ENCODE measurements at regions not wholly inside any gene's neighbourhood (a gene's known extent, or its start where the extent isn't known, plus 50 kb on each side); places are given as distances from the start of the nearest gene placed in this dataset.

GRCh38 chr5:97644896-97645295, 461.8 kb upstream of the RIOK2 start:
- no peak for ATAC-seq
- H3K4me1 ChIP-seq = no peaks in the 10 kb centered on the region
- no peak for TF ChIP-seq CTCF (IDR thresholded peaks at IDR 0.05)
- H3K9me3 ChIP-seq = peaks cover 0 to 31% (median 3%) of the 10 kb centered on the region in 11 donors
- H3K27ac ChIP-seq = no peak overlapping the region
- intact Hi-C loops (cut with DNase I) = no loop called here
- no peak for DNase-seq
- no peaks in the 10 kb centered on the region for H3K27me3 ChIP-seq
- 78 to 92% methylated on average over 2 of the region's 2 CpGs for WGBS, 2 donors
- H3K4me3 ChIP-seq = no peak overlapping the region
- no peaks in the 10 kb centered on the region for H3K36me3 ChIP-seq

GRCh38 chr5:97657239-97657638, 474.2 kb upstream of the RIOK2 start:
- DNase-seq (no peak), ATAC-seq (no peak)
- Histone ChIP-seq H3K27ac (no peak overlapping the region), H3K36me3 (no peaks in the 10 kb centered on the region), H3K4me3 (no peak overlapping the region), H3K9me3 (no peaks in the 10 kb centered on the region), H3K27me3 (no peaks in the 10 kb centered on the region), H3K4me1 (no peaks in the 10 kb centered on the region)
- intact Hi-C loops (cut with DNase I) = no loop called here
- TF ChIP-seq CTCF (IDR thresholded peaks at IDR 0.05) = no peak
- WGBS, 2 donors = 76 to 78% methylated on average over 1 of the region's 1 CpG

GRCh38 chr5:97658116-97658900, 475.3 kb upstream of the RIOK2 start:
- ATAC-seq (no peak), DNase-seq (no peak)
- WGBS, 2 donors = 68 to 74% methylated on average over 4 of the region's 4 CpGs
- H3K27ac ChIP-seq = no peak overlapping the region
- H3K4me1 ChIP-seq = no peaks in the 10 kb centered on the region
- no peaks in the 10 kb centered on the region for H3K9me3 ChIP-seq
- H3K4me3 ChIP-seq = no peak overlapping the region
- TF ChIP-seq CTCF (IDR thresholded peaks at IDR 0.05) = no peak
- no peaks in the 10 kb centered on the region for H3K36me3 ChIP-seq
- intact Hi-C loops (cut with DNase I) = no loop called here
- H3K27me3 ChIP-seq = no peaks in the 10 kb centered on the region

- Histone ChIP-seq H3K36me3 (no peaks in the 10 kb centered on the region), H3K4me3 (no peak overlapping the region), H3K4me1 (no peaks in the 10 kb centered on the region), H3K9me3 (no peaks in the 10 kb centered on the region), H3K27ac (no peak overlapping the region), H3K27me3 (no peaks in the 10 kb centered on the region)
- intact Hi-C loops (cut with DNase I) = no loop called here
- no peak for TF ChIP-seq CTCF (IDR thresholded peaks at IDR 0.05)
- DNase-seq (no peak), ATAC-seq (no peak)
- 77 to 86% methylated on average over 2 of the region's 2 CpGs for WGBS, 2 donors
Measured at GRCh38 chr5:97666783-97667182, 483.7 kb upstream of the RIOK2 start.
